Esophagus squamous epithelium (tissue), 4 donors: ENCODE measurements at regions not wholly inside any gene's neighbourhood (a gene's known extent, or its start where the extent isn't known, plus 50 kb on each side); places are given as distances from the start of the nearest gene placed in this dataset.

Source experiments
- POLR2A ChIP-seq, 4 donors: fragments of 450-650 bp; IDR thresholded peaks; one replicate each; pipeline ENCODE4 v1.6.1; 2017; ENCODE audit warnings: antibody characterized with exemption in 4 of 4, mild to moderate bottlenecking in 4 of 4, moderate library complexity in 3 of 4
- TF ChIP-seq, protein P1 (sequence below), 6 experiments: fragments of 450-650 bp in 4 of 6; fragments of 200-600 bp in 2 of 6; sonication (generic) in 2 of 6; IDR thresholded peaks; one replicate each; pipeline ENCODE4 v1.5.1; 2016 to 2019; ENCODE audit warnings: antibody characterized with exemption in 6 of 6, mild to moderate bottlenecking in 4 of 6, moderate library complexity in 4 of 6

DNA sequence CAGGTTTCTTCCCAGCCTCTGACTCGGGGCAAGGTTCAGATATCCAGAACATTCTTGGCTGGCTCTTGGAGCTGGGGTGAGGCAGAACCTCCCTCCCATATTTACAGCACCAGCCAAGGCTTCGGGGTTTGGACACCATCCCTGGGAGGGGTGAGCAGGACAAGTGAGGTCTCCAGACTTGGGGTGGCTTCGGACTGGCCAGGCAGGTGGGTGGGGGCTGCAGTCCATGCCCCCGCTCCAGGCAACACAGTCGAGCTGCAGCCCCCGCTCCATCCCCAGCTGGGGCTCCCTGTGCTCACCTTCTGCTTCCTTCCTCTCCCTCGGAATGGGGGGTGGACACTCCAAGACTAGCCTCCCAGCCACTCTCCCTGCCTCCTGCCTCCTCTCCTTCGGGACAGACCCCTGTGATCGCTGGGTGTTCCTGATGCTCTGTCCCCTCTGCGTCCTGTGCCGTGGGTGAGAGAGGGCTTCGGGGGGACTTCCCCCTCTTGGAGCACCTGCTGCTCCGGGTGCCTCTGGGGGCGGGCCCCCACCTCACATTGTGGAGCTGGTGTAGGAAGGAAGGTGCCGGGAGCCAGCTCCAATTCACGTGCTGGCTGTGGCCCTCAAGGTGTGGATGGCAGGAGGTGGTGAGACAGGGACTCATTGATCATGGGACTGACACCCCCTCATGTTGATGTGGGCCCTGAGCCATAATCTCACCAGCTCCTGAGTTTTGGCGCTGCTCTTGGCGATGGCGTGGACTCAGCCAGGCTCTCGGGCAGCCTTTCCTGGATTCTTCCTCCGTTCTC lies 189.2 kb downstream of the SEC14L1 start:
- TF ChIP-seq, protein P1, sequence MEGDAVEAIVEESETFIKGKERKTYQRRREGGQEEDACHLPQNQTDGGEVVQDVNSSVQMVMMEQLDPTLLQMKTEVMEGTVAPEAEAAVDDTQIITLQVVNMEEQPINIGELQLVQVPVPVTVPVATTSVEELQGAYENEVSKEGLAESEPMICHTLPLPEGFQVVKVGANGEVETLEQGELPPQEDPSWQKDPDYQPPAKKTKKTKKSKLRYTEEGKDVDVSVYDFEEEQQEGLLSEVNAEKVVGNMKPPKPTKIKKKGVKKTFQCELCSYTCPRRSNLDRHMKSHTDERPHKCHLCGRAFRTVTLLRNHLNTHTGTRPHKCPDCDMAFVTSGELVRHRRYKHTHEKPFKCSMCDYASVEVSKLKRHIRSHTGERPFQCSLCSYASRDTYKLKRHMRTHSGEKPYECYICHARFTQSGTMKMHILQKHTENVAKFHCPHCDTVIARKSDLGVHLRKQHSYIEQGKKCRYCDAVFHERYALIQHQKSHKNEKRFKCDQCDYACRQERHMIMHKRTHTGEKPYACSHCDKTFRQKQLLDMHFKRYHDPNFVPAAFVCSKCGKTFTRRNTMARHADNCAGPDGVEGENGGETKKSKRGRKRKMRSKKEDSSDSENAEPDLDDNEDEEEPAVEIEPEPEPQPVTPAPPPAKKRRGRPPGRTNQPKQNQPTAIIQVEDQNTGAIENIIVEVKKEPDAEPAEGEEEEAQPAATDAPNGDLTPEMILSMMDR (IDR thresholded peaks at IDR 0.05): no peak
- no peak for TF ChIP-seq POLR2A (IDR thresholded peaks at IDR 0.05)
